DND-41 (cell line): ENCODE measurements at regions not wholly inside any gene's neighbourhood (a gene's known extent, or its start where the extent isn't known, plus 50 kb on each side); places are given as distances from the start of the nearest gene placed in this dataset.

ENCODE experiments used
- ATAC-seq: fragments of 200-7000 bp; cut with Tn5 transposase; 3 replicates; pipeline ENCODE4 v1.9.1; 2021; ENCODE audit warnings: low read depth; ENCODE audit not compliant: insufficient read depth
- DNase-seq: peaks from one replicate; pipeline ENCODE4 v3.0.0-alpha.2; 2020
- H2AFZ ChIP-seq: 2 replicates; pipeline ENCODE4 v1.6.0; 2012; ENCODE audit warnings: low read depth, low read length
- H3K27ac ChIP-seq: 2 replicates; pipeline ENCODE4 v1.5.1; 2012; ENCODE audit warnings: low read length, inconsistent platforms
- H3K27me3 ChIP-seq: fragments of 200-600 bp; sonication (generic); 2 replicates; pipeline ENCODE4 v1.6.0; 2012; ENCODE audit warnings: low read length, mild to moderate bottlenecking, inconsistent platforms; ENCODE audit not compliant: insufficient read depth, poor library complexity
- H3K36me3 ChIP-seq: 2 replicates; pipeline ENCODE4 v1.5.1; 2012; ENCODE audit warnings: low read length, inconsistent platforms; ENCODE audit not compliant: insufficient read depth
- H3K4me1 ChIP-seq: 2 replicates; pipeline ENCODE4 v1.5.1; 2012; ENCODE audit warnings: mild to moderate bottlenecking, low read length; ENCODE audit not compliant: insufficient read depth
- H3K4me2 ChIP-seq: 2 replicates; pipeline ENCODE4 v1.6.0; 2012; ENCODE audit warnings: mild to moderate bottlenecking, moderate library complexity, low read length, inconsistent platforms; ENCODE audit not compliant: insufficient read depth
- H3K4me3 ChIP-seq, 2 experiments: fragments of 200-600 bp in 1 of 2; shearing (Covaris generic) in 1 of 2; 2 replicates each; pipeline ENCODE4 v1.5.1; 2012 to 2016; ENCODE audit warnings: inconsistent platforms in 2 of 2, low read length in 2 of 2, mild to moderate bottlenecking in 2 of 2, low read depth in 1 of 2, moderate library complexity in 1 of 2
- H3K79me2 ChIP-seq: 2 replicates; pipeline ENCODE4 v1.6.0; 2012; ENCODE audit warnings: low read length, inconsistent platforms; ENCODE audit not compliant: insufficient read depth
- H3K9ac ChIP-seq: 2 replicates; pipeline ENCODE4 v1.6.0; 2012; ENCODE audit warnings: low read depth, mild to moderate bottlenecking, inconsistent platforms, low read length, moderate library complexity
- H3K9me3 ChIP-seq: 2 replicates; pipeline ENCODE4 v1.5.1; 2012; ENCODE audit warnings: low read length, moderate library complexity, mild to moderate bottlenecking, inconsistent platforms; ENCODE audit not compliant: insufficient read depth, severe bottlenecking
- H4K20me1 ChIP-seq: 2 replicates; pipeline ENCODE4 v1.6.0; 2012; ENCODE audit warnings: low read length; ENCODE audit not compliant: insufficient read depth
- CTCF ChIP-seq: IDR thresholded peaks from 2 replicates; pipeline ENCODE4 v1.5.1; 2012; ENCODE audit warnings: borderline replicate concordance, low read length, moderate library complexity, mild to moderate bottlenecking; ENCODE audit not compliant: poor library complexity, severe bottlenecking; ENCODE audit errors: extremely low read depth
- EZH2 ChIP-seq: IDR thresholded peaks from 3 replicates; pipeline ENCODE4 v1.6.1; 2012; ENCODE audit warnings: borderline replicate concordance, low read depth, mild to moderate bottlenecking, moderate library complexity, low read length, inconsistent platforms; ENCODE audit not compliant: severe bottlenecking

GRCh38 chr1:87603626-87604025, 274.9 kb downstream of the LMO4 start:
- Histone ChIP-seq H3K9ac (no peak overlapping the region), H3K4me1 (no peaks in the 10 kb centered on the region), H2AFZ (no peak overlapping the region), H3K4me3 (no peak overlapping the region), H3K4me2 (no peak overlapping the region), H3K9me3 (no peaks in the 10 kb centered on the region), H3K79me2 (no peaks in the 10 kb centered on the region), H4K20me1 (no peaks in the 10 kb centered on the region), H3K27me3 (no peaks in the 10 kb centered on the region), H3K27ac (no peak overlapping the region), H3K36me3 (no peaks in the 10 kb centered on the region)
- DNase-seq, result no peak
- no peak for ATAC-seq
- no peak for TF ChIP-seq EZH2

GRCh38 chr1:87612956-87613355, 284.3 kb downstream of the LMO4 start:
- no peak for ATAC-seq
- Histone ChIP-seq H3K4me3 (no peak overlapping the region), H3K27ac (no peak overlapping the region), H4K20me1 (no peaks in the 10 kb centered on the region), H3K4me1 (no peaks in the 10 kb centered on the region), H3K4me2 (no peak overlapping the region), H3K36me3 (no peaks in the 10 kb centered on the region), H2AFZ (no peak overlapping the region), H3K27me3 (no peaks in the 10 kb centered on the region), H3K79me2 (no peaks in the 10 kb centered on the region), H3K9ac (no peak overlapping the region), H3K9me3 (no peaks in the 10 kb centered on the region)
- TF ChIP-seq CTCF, result no peak
- no peak for TF ChIP-seq EZH2
- no peak for DNase-seq

- ATAC-seq (no peak), DNase-seq (no peak)
- TF ChIP-seq EZH2, result no peak
- no peak for TF ChIP-seq CTCF
- Histone ChIP-seq H3K4me1 (no peaks in the 10 kb centered on the region), H4K20me1 (no peaks in the 10 kb centered on the region), H3K79me2 (no peaks in the 10 kb centered on the region), H3K27ac (no peak overlapping the region), H2AFZ (no peak overlapping the region), H3K27me3 (no peaks in the 10 kb centered on the region), H3K9ac (no peak overlapping the region), H3K36me3 (no peaks in the 10 kb centered on the region), H3K9me3 (no peaks in the 10 kb centered on the region), H3K4me3 (no peak overlapping the region), H3K4me2 (no peak overlapping the region)
Measured at GRCh38 chr1:87615491-87615890, 286.8 kb downstream of the LMO4 start.

GRCh38 chr1:87615901-87616300, 287.2 kb downstream of the LMO4 start:
- no peak overlapping the region for H3K9ac ChIP-seq
- no peaks in the 10 kb centered on the region for H3K9me3 ChIP-seq
- no peaks in the 10 kb centered on the region for H3K27me3 ChIP-seq
- no peaks in the 10 kb centered on the region for H3K4me1 ChIP-seq
- H4K20me1 ChIP-seq, result no peaks in the 10 kb centered on the region
- no peak overlapping the region for H2AFZ ChIP-seq
- no peaks in the 10 kb centered on the region for H3K79me2 ChIP-seq
- ATAC-seq (no peak), DNase-seq (no peak)
- H3K4me3 ChIP-seq, result no peak overlapping the region
- H3K36me3 ChIP-seq, result no peaks in the 10 kb centered on the region
- TF ChIP-seq EZH2, result no peak
- no peak for TF ChIP-seq CTCF
- no peak overlapping the region for H3K4me2 ChIP-seq
- H3K27ac ChIP-seq, result no peak overlapping the region
